ENCODE measurements at regions not wholly inside any gene's neighbourhood (a gene's known extent, or its start where the extent isn't known, plus 50 kb on each side); places are given as distances from the start of the nearest gene placed in this dataset.

- TF ChIP-seq TAF1 (IDR thresholded peaks at IDR 0.05; ENCODE audit: borderline replicate concordance, low read depth, low read length) = no peak
- TF ChIP-seq POLR2AphosphoS5 (IDR thresholded peaks at IDR 0.05; ENCODE audit: low read depth, low read length) = no peak
Measured at GRCh38 chr17:71029246-71029645, 859.9 kb downstream of the KCNJ2 start.
